DOHH2 (cell line): ENCODE measurements at regions not wholly inside any gene's neighbourhood (a gene's known extent, or its start where the extent isn't known, plus 50 kb on each side); places are given as distances from the start of the nearest gene placed in this dataset.
A peak's percentile ranks its signal among the peaks of the same experiment; 100 is the strongest.

Experiments used
- H3F3A ChIP-seq: fragments of 200-600 bp; sonication (generic), shearing (Covaris generic); 2 replicates; pipeline ENCODE4 v1.6.0; 2016; ENCODE audit warnings: antibody characterized with exemption, mild to moderate bottlenecking; ENCODE audit not compliant: control insufficient read depth, insufficient read depth
- H3K27ac ChIP-seq: fragments of 200-600 bp; sonication (generic); 2 replicates; pipeline ENCODE4 v1.5.1; 2014; ENCODE audit warnings: low read depth, mild to moderate bottlenecking, low read length, moderate library complexity
- H3K27me3 ChIP-seq: fragments of 200-600 bp; sonication (generic); 2 replicates; pipeline ENCODE4 v1.6.1; 2014; ENCODE audit warnings: mild to moderate bottlenecking, low read length, mixed read lengths; ENCODE audit not compliant: control insufficient read depth
- H3K36me3 ChIP-seq: fragments of 200-600 bp; sonication (generic); 2 replicates; pipeline ENCODE4 v1.6.1; 2014; ENCODE audit warnings: mild to moderate bottlenecking, low read length, moderate library complexity, mixed read lengths; ENCODE audit not compliant: control insufficient read depth
- H3K4me1 ChIP-seq: fragments of 200-600 bp; sonication (generic); 2 replicates; pipeline ENCODE4 v1.6.1; 2014; ENCODE audit warnings: mild to moderate bottlenecking, low read length, mixed read lengths; ENCODE audit not compliant: control insufficient read depth
- H3K4me2 ChIP-seq: fragments of 200-600 bp; sonication (generic); 2 replicates; pipeline ENCODE4 v1.6.0; 2014; ENCODE audit warnings: mild to moderate bottlenecking, low read length, moderate library complexity
- H3K4me3 ChIP-seq: fragments of 200-600 bp; sonication (generic); 2 replicates; pipeline ENCODE4 v1.5.1; 2014; ENCODE audit warnings: mild to moderate bottlenecking, low read length, mixed read lengths
- H3K79me2 ChIP-seq: fragments of 200-600 bp; sonication (generic); 2 replicates; pipeline ENCODE4 v1.6.1; 2014; ENCODE audit warnings: mild to moderate bottlenecking, low read length, mixed read lengths; ENCODE audit not compliant: control insufficient read depth
- H3K9me2 ChIP-seq: fragments of 200-600 bp; sonication (generic); replicated peaks from 2 replicates; pipeline ENCODE4 v1.6.1; 2014; ENCODE audit warnings: mild to moderate bottlenecking, low read length, mixed read lengths; ENCODE audit not compliant: control insufficient read depth
- H3K9me3 ChIP-seq: fragments of 200-600 bp; sonication (generic); 2 replicates; pipeline ENCODE4 v1.6.1; 2014; ENCODE audit warnings: antibody characterized with exemption, low read length, mixed read lengths; ENCODE audit not compliant: control insufficient read depth, insufficient read depth
- H4K20me1 ChIP-seq: fragments of 200-600 bp; sonication (generic); 2 replicates; pipeline ENCODE4 v1.6.0; 2014; ENCODE audit warnings: low read depth, mild to moderate bottlenecking, antibody characterized with exemption, low read length, moderate library complexity; ENCODE audit not compliant: control insufficient read depth, insufficient read depth
- EZH2phosphoT487 ChIP-seq: fragments of 200-600 bp; sonication (generic); IDR thresholded peaks from 2 replicates; pipeline ENCODE4 v1.6.1; 2017; ENCODE audit warnings: borderline replicate concordance, mild to moderate bottlenecking, antibody characterized with exemption, low read length, moderate library complexity, mixed read lengths
- TF ChIP-seq, protein P1 (sequence below): fragments of 200-600 bp; sonication (generic); IDR thresholded peaks from one replicate; pipeline ENCODE4 v1.5.1; 2014; ENCODE audit warnings: antibody characterized with exemption, mild to moderate bottlenecking, low read depth, low read length; ENCODE audit not compliant: poor library complexity, severe bottlenecking

GRCh38 chr5:149435660-149436059, 56.6 kb upstream of the IL17B start:
- no peaks in the 10 kb centered on the region for H3F3A ChIP-seq
- H3K27ac ChIP-seq, result no peak overlapping the region
- TF ChIP-seq, protein P1, sequence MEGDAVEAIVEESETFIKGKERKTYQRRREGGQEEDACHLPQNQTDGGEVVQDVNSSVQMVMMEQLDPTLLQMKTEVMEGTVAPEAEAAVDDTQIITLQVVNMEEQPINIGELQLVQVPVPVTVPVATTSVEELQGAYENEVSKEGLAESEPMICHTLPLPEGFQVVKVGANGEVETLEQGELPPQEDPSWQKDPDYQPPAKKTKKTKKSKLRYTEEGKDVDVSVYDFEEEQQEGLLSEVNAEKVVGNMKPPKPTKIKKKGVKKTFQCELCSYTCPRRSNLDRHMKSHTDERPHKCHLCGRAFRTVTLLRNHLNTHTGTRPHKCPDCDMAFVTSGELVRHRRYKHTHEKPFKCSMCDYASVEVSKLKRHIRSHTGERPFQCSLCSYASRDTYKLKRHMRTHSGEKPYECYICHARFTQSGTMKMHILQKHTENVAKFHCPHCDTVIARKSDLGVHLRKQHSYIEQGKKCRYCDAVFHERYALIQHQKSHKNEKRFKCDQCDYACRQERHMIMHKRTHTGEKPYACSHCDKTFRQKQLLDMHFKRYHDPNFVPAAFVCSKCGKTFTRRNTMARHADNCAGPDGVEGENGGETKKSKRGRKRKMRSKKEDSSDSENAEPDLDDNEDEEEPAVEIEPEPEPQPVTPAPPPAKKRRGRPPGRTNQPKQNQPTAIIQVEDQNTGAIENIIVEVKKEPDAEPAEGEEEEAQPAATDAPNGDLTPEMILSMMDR, result no peak
- no peak for TF ChIP-seq EZH2phosphoT487

DNA sequence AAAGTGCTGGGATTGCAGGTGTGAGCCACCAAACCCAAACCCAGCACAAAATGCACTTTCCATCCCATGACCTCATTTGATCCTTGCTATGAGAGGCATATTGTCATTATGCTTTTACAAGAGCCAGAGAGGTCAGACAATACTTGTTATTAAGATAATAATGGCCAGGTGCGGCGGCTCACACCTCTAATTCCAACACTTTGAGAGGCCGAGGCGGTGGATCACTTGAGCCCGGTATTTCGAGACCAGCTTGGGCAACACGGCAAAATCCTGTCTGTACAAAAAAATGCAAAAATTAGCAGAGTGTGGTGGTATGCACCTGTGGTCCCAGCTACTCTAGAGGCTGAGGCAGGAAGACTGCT, 55.9 kb upstream of the IL17B start:
- H3K79me2 ChIP-seq, result no peaks in the 10 kb centered on the region
- H3K9me3 ChIP-seq, result peaks cover 7% of the 10 kb centered on the region; the same call in 1 of the 2 replicates
- H3F3A ChIP-seq, result no peaks in the 10 kb centered on the region
- no peaks in the 10 kb centered on the region for H4K20me1 ChIP-seq
- TF ChIP-seq, protein P1, result no peak
- no peak for TF ChIP-seq EZH2phosphoT487
- peaks cover 13% of the 10 kb centered on the region for H3K27me3 ChIP-seq
- peaks cover 5% of the 10 kb centered on the region; the same call in 1 of the 2 replicates for H3K4me1 ChIP-seq
- no peaks in the 10 kb centered on the region for H3K36me3 ChIP-seq
- no peak overlapping the region for H3K27ac ChIP-seq
- no peaks in the 10 kb centered on the region for H3K9me2 ChIP-seq
- no peak overlapping the region for H3K4me3 ChIP-seq
- H3K4me2 ChIP-seq, result no peak overlapping the region

More at GRCh38 chr5:149435660-149436059, 56.6 kb upstream of the IL17B start:
- Histone ChIP-seq H3K4me3 (no peak overlapping the region), H3K4me2 (no peak overlapping the region), H3K9me3 (peaks cover 7% of the 10 kb centered on the region; the same call in 1 of the 2 replicates), H3K9me2 (no peaks in the 10 kb centered on the region), H3K79me2 (no peaks in the 10 kb centered on the region), H4K20me1 (no peaks in the 10 kb centered on the region), H3K4me1 (no peaks in the 10 kb centered on the region), H3K36me3 (no peaks in the 10 kb centered on the region), H3K27me3 (peaks cover 13% of the 10 kb centered on the region)

DNA sequence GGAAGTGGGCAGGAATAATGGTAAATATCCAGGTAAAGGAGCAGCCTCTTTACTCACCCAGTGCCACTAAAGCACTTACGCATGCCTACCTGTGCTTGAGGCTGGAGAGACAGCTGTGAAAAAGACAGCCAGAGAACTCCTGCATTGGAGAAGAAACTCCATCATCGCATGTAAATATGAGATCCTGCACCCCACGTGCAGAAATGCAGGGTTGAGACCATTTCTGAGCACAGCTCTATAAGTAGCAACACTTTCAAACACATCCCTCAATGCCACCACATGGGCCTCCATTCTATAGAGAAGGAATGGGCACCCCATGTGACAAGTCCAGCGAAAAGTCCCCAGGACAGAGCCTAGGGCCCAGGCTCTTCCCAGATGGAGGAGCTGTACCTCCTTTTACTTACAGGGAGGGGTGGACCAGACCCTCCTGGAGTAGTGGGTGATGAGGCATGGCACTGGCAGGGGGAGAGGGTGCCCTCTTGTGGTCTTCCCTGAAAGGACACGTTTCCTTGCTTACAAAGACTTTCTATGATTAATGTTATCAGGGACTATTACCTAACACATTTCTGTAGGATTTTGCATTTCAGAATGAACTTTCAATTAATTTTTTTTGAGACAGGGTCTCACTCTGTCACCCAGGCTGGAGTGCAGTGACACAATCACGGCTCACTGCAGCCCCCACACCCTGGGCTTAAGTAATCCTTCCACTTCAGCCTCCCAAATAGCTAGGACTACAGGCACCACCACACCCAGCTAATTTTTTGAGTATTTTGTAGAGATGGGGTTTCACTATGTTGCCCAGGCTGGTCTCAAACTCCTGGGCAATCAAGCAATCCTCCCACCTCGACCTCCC, 55.3 kb upstream of the IL17B start:
- Histone ChIP-seq H3K27ac (no peak overlapping the region), H3F3A (no peaks in the 10 kb centered on the region), H3K4me2 (no peak overlapping the region), H3K9me2 (no peaks in the 10 kb centered on the region), H3K9me3 (peaks cover 7% of the 10 kb centered on the region; the same call in 1 of the 2 replicates), H3K4me3 (no peak overlapping the region), H3K36me3 (no peaks in the 10 kb centered on the region), H4K20me1 (no peaks in the 10 kb centered on the region), H3K27me3 (peaks cover 13% of the 10 kb centered on the region), H3K4me1 (peaks cover 6% of the 10 kb centered on the region; the same call in 1 of the 2 replicates), H3K79me2 (no peaks in the 10 kb centered on the region)
- TF ChIP-seq, protein P1, result peak; percentile 89
- TF ChIP-seq EZH2phosphoT487, result no peak
